AG04449 (cell line): ENCODE measurements at regions not wholly inside any gene's neighbourhood (a gene's known extent, or its start where the extent isn't known, plus 50 kb on each side); places are given as distances from the start of the nearest gene placed in this dataset.

Experiments
- CTCF ChIA-PET: fragments of 350-600 bp; formaldehyde crosslinking; extraction: SDS; loops from one replicate; lab custom pipeline; 2021; ENCODE audit warnings: antibody characterized with exemption; lab: Yijun Ruan, JAX
- POLR2A ChIA-PET: fragments of 400-600, 350-600 bp; formaldehyde crosslinking; extraction: SDS; loops from one replicate; lab custom pipeline; 2020; ENCODE audit warnings: antibody characterized with exemption, inconsistent platforms; lab: Yijun Ruan, JAX
- DNase-seq: peaks from one replicate; pipeline ENCODE4 v3.0.0-alpha.2; 2010; ENCODE audit warnings: low read depth, low spot score
- H3K4me3 ChIP-seq: 2 replicates; pipeline ENCODE4 v1.5.1; 2011; ENCODE audit warnings: low read depth, mild to moderate bottlenecking, control low read depth, low read length
- TF ChIP-seq, protein P1 (sequence below): IDR thresholded peaks from one replicate; pipeline ENCODE4 v1.5.1; 2011; ENCODE audit warnings: mild to moderate bottlenecking, moderate library complexity, low read length, control low read depth, inconsistent platforms; ENCODE audit not compliant: insufficient read depth; ENCODE audit errors: missing control alignments

DNA sequence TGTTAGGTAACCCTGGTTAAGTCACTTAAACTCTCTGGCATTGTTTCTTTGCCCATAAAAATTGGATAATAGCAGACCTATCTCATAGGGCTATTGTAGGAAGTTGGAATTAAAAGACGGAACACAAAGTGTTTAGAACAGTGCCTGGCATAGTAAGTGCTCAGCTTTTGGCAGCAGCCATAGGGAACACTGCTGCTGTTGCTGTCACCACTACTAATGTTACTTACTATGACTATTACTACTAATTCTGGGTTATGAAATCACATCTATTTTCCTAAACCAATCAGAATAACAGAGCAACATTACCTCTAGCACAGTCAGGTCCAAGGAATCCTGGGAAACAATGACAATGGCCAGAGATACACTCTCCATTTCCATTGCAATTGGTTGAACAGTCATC lies 300.0 kb downstream of the SH2D1A start:
- H3K4me3 ChIP-seq: no peak overlapping the region
- no peak for DNase-seq
- TF ChIP-seq, protein P1, sequence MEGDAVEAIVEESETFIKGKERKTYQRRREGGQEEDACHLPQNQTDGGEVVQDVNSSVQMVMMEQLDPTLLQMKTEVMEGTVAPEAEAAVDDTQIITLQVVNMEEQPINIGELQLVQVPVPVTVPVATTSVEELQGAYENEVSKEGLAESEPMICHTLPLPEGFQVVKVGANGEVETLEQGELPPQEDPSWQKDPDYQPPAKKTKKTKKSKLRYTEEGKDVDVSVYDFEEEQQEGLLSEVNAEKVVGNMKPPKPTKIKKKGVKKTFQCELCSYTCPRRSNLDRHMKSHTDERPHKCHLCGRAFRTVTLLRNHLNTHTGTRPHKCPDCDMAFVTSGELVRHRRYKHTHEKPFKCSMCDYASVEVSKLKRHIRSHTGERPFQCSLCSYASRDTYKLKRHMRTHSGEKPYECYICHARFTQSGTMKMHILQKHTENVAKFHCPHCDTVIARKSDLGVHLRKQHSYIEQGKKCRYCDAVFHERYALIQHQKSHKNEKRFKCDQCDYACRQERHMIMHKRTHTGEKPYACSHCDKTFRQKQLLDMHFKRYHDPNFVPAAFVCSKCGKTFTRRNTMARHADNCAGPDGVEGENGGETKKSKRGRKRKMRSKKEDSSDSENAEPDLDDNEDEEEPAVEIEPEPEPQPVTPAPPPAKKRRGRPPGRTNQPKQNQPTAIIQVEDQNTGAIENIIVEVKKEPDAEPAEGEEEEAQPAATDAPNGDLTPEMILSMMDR: no peak
- CTCF ChIA-PET: no interaction called here
- POLR2A ChIA-PET: no interaction called here

DNA sequence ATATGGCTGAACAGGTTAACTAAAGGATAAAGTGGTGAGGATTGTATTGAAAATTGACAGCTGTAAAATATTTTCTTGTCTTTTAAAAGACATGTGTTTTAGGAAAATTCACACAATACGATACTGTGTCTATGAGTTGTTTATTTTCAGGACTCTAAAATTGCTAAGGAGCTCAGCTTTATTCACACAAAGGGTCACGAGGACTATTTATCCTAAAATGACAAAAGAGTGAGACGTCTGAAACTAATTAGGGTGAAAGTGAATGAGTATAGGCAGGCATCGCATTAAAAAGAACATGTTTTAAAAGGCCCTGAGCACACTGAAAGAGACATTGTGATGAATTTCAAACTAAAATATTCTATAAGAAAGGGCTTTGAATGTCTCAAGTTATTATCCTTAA lies 304.7 kb downstream of the SH2D1A start:
- ChIA-PET CTCF (no interaction called here), POLR2A (no interaction called here)
- TF ChIP-seq, protein P1: no peak
- H3K4me3 ChIP-seq: no peak overlapping the region
- no peak for DNase-seq

GRCh38 chrX:124665621-124666400 lies 319.4 kb downstream of the SH2D1A start:
- TF ChIP-seq, protein P1: no peak
- H3K4me3 ChIP-seq: no peak overlapping the region
- POLR2A ChIA-PET: no interaction called here
- CTCF ChIA-PET: no interaction called here
- DNase-seq: no peak

GRCh38 chrX:124679199-124679598 lies 332.8 kb downstream of the SH2D1A start:
- H3K4me3 ChIP-seq: no peak overlapping the region
- DNase-seq: no peak
- ChIA-PET CTCF (no interaction called here), POLR2A (no interaction called here)
- TF ChIP-seq, protein P1: no peak

- no peak overlapping the region for H3K4me3 ChIP-seq
- TF ChIP-seq, protein P1: no peak
- POLR2A ChIA-PET: no interaction called here
- DNase-seq: no peak
- CTCF ChIA-PET: no interaction called here
These were observed 333.9 kb downstream of the SH2D1A start for GRCh38 chrX:124680287-124680686.

DNA sequence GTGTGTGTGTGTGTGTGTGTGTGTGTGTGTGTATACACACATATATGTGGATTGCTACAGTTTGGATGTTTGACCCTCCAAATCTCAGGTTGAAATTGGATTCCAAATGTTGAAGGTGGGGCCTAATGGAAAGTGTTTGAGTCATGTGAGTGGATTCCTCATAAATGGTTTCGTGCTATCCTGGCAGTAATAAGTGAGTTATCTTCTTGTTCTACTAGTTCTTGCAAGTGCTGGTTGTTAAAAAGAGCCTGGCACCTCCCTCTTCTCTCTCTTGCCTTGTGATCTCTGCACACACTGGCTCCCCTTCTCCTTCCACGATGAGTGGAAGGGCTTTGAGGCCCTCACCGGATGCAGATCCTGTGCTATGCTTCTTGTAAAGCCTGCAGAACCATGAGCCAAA lies 344.1 kb downstream of the SH2D1A start:
- ChIA-PET POLR2A (no interaction called here), CTCF (no interaction called here)
- no peak for DNase-seq
- TF ChIP-seq, protein P1: no peak
- no peak overlapping the region for H3K4me3 ChIP-seq
